Neuron (in vitro differentiated cells): ENCODE measurements at regions not wholly inside any gene's neighbourhood (a gene's known extent, or its start where the extent isn't known, plus 50 kb on each side); places are given as distances from the start of the nearest gene placed in this dataset.
"Not testable (repeated sequence)": the region's sequence is repeated elsewhere in the genome, so short reads cannot be mapped to it uniquely, and the experiment has no call there.

Source experiments
- H2AFZ ChIP-seq: one replicate; pipeline ENCODE4 v1.6.1; 2013; ENCODE audit warnings: low read depth, mild to moderate bottlenecking, inconsistent platforms, low read length, moderate library complexity
- H3K27me3 ChIP-seq: one replicate; pipeline ENCODE4 v1.6.1; 2013; ENCODE audit warnings: low read length; ENCODE audit not compliant: insufficient read depth
- H3K36me3 ChIP-seq: one replicate; pipeline ENCODE4 v1.6.1; 2013; ENCODE audit warnings: low read length; ENCODE audit not compliant: insufficient read depth
- H3K4me1 ChIP-seq: one replicate; pipeline ENCODE4 v1.6.1; 2013; ENCODE audit warnings: low read length; ENCODE audit not compliant: insufficient read depth
- H3K4me3 ChIP-seq: 2 replicates; pipeline ENCODE4 v1.5.1; 2013; ENCODE audit warnings: mild to moderate bottlenecking, low read length, moderate library complexity
- H3K9me3 ChIP-seq: one replicate; pipeline ENCODE4 v1.6.1; 2013; ENCODE audit warnings: low read length

GRCh38 chr5:91245074-91245452 lies 138.1 kb downstream of the ARRDC3 start:
- Histone ChIP-seq H3K36me3 (no peaks in the 10 kb centered on the region), H2AFZ (no peak overlapping the region), H3K27me3 (no peaks in the 10 kb centered on the region), H3K4me1 (no peaks in the 10 kb centered on the region), H3K9me3 (no peaks in the 10 kb centered on the region), H3K4me3 (no peak overlapping the region)

GRCh38 chr5:91244380-91245073 lies 138.6 kb downstream of the ARRDC3 start:
- no peaks in the 10 kb centered on the region for H3K27me3 ChIP-seq
- no peaks in the 10 kb centered on the region for H3K36me3 ChIP-seq
- no peak overlapping the region for H2AFZ ChIP-seq
- H3K9me3 ChIP-seq: no peaks in the 10 kb centered on the region
- no peak overlapping the region for H3K4me3 ChIP-seq
- no peaks in the 10 kb centered on the region for H3K4me1 ChIP-seq

- Histone ChIP-seq H2AFZ (no peak overlapping the region), H3K4me1 (no peaks in the 10 kb centered on the region), H3K4me3 (no peak overlapping the region), H3K36me3 (no peaks in the 10 kb centered on the region), H3K27me3 (no peaks in the 10 kb centered on the region), H3K9me3 (no peaks in the 10 kb centered on the region)
Observed at GRCh38 chr5:91243852-91244251, 139.3 kb downstream of the ARRDC3 start.

- no peaks in the 10 kb centered on the region for H3K9me3 ChIP-seq
- H2AFZ ChIP-seq: no peak overlapping the region
- no peaks in the 10 kb centered on the region for H3K4me1 ChIP-seq
- H3K36me3 ChIP-seq: no peaks in the 10 kb centered on the region
- no peaks in the 10 kb centered on the region for H3K27me3 ChIP-seq
- H3K4me3 ChIP-seq: no peak overlapping the region
Observed at GRCh38 chr5:91243286-91243685, 139.8 kb downstream of the ARRDC3 start.

GRCh38 chr5:91241460-91241859 lies 141.7 kb downstream of the ARRDC3 start:
- not testable (repeated sequence) for H2AFZ ChIP-seq, H3K4me3 ChIP-seq, H3K27me3 ChIP-seq, H3K9me3 ChIP-seq, H3K4me1 ChIP-seq, H3K36me3 ChIP-seq

- H2AFZ ChIP-seq: no peak overlapping the region
- peaks cover 4% of the 10 kb centered on the region for H3K4me1 ChIP-seq
- H3K4me3 ChIP-seq: no peak overlapping the region
- no peaks in the 10 kb centered on the region for H3K36me3 ChIP-seq
- no peaks in the 10 kb centered on the region for H3K27me3 ChIP-seq
- H3K9me3 ChIP-seq: no peaks in the 10 kb centered on the region
Observed at GRCh38 chr5:91240175-91240574, 142.9 kb downstream of the ARRDC3 start.

- no peaks in the 10 kb centered on the region for H3K27me3 ChIP-seq
- H2AFZ ChIP-seq: no peak overlapping the region
- no peak overlapping the region for H3K4me3 ChIP-seq
- H3K4me1 ChIP-seq: peaks cover 15% of the 10 kb centered on the region
- no peaks in the 10 kb centered on the region for H3K36me3 ChIP-seq
- no peaks in the 10 kb centered on the region for H3K9me3 ChIP-seq
Observed at GRCh38 chr5:91235271-91235694, 147.8 kb downstream of the ARRDC3 start.

- Histone ChIP-seq H3K27me3 (no peaks in the 10 kb centered on the region), H2AFZ (no peak overlapping the region), H3K4me1 (peaks cover 15% of the 10 kb centered on the region), H3K36me3 (no peaks in the 10 kb centered on the region), H3K4me3 (no peak overlapping the region), H3K9me3 (no peaks in the 10 kb centered on the region)
Observed at GRCh38 chr5:91232523-91232922, 150.6 kb downstream of the ARRDC3 start.

GRCh38 chr5:91229031-91229727 lies 153.9 kb downstream of the ARRDC3 start:
- Histone ChIP-seq H3K9me3 (no peaks in the 10 kb centered on the region), H3K4me1 (peaks cover 4% of the 10 kb centered on the region), H3K27me3 (no peaks in the 10 kb centered on the region), H2AFZ (no peak overlapping the region), H3K4me3 (no peak overlapping the region), H3K36me3 (no peaks in the 10 kb centered on the region)

GRCh38 chr5:91228188-91228587 lies 154.9 kb downstream of the ARRDC3 start:
- Histone ChIP-seq H3K27me3 (no peaks in the 10 kb centered on the region), H3K36me3 (no peaks in the 10 kb centered on the region), H2AFZ (no peak overlapping the region), H3K4me1 (peaks cover 3% of the 10 kb centered on the region), H3K4me3 (no peak overlapping the region), H3K9me3 (no peaks in the 10 kb centered on the region)

GRCh38 chr5:91225848-91226686 lies 157.1 kb downstream of the ARRDC3 start:
- Histone ChIP-seq H3K27me3 (no peaks in the 10 kb centered on the region), H3K9me3 (no peaks in the 10 kb centered on the region), H2AFZ (no peak overlapping the region), H3K4me1 (no peaks in the 10 kb centered on the region), H3K4me3 (no peak overlapping the region), H3K36me3 (no peaks in the 10 kb centered on the region)

- no peaks in the 10 kb centered on the region for H3K27me3 ChIP-seq
- H3K4me1 ChIP-seq: no peaks in the 10 kb centered on the region
- H3K36me3 ChIP-seq: no peaks in the 10 kb centered on the region
- H2AFZ ChIP-seq: no peak overlapping the region
- no peak overlapping the region for H3K4me3 ChIP-seq
- no peaks in the 10 kb centered on the region for H3K9me3 ChIP-seq
Observed at GRCh38 chr5:91224969-91225368, 158.1 kb downstream of the ARRDC3 start.

- no peaks in the 10 kb centered on the region for H3K9me3 ChIP-seq
- no peak overlapping the region for H2AFZ ChIP-seq
- no peaks in the 10 kb centered on the region for H3K36me3 ChIP-seq
- no peaks in the 10 kb centered on the region for H3K27me3 ChIP-seq
- no peak overlapping the region for H3K4me3 ChIP-seq
- peaks cover 5% of the 10 kb centered on the region for H3K4me1 ChIP-seq
Observed at GRCh38 chr5:91224456-91224855, 158.7 kb downstream of the ARRDC3 start.
